Epithelial cell of esophagus (primary cell): ENCODE measurements at regions not wholly inside any gene's neighbourhood (a gene's known extent, or its start where the extent isn't known, plus 50 kb on each side); places are given as distances from the start of the nearest gene placed in this dataset.

ENCODE experiments used
- DNase-seq: peaks from one replicate; pipeline ENCODE4 v3.0.0; 2010; ENCODE audit warnings: low read depth
- H3K4me3 ChIP-seq: 2 replicates; pipeline ENCODE4 v1.5.1; 2011; ENCODE audit warnings: mild to moderate bottlenecking, low read length, control low read depth
- TF ChIP-seq, protein P1 (sequence below): IDR thresholded peaks from 2 replicates; pipeline ENCODE4 v1.5.1; 2011; ENCODE audit warnings: low read depth, mild to moderate bottlenecking, low read length, control low read depth, inconsistent platforms; ENCODE audit not compliant: insufficient read depth; ENCODE audit errors: missing control alignments

DNA sequence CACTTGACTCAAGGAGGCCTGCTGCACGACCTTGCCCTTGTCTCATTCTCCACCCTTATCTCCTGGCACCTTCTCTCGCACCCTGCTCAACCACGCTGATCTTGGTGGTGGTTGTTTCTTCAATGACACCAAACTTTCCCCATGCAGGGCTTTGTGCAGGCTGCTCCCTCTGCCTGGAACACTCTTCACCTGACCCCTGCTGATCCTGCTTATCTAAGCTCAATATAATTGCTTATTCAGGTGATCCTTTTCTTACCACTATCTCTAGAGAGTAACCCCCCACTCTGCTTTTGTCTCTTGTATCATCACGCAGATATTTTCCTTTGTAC lies 604.4 kb downstream of the BUD13 start:
- H3K4me3 ChIP-seq: no peak overlapping the region
- TF ChIP-seq, protein P1, sequence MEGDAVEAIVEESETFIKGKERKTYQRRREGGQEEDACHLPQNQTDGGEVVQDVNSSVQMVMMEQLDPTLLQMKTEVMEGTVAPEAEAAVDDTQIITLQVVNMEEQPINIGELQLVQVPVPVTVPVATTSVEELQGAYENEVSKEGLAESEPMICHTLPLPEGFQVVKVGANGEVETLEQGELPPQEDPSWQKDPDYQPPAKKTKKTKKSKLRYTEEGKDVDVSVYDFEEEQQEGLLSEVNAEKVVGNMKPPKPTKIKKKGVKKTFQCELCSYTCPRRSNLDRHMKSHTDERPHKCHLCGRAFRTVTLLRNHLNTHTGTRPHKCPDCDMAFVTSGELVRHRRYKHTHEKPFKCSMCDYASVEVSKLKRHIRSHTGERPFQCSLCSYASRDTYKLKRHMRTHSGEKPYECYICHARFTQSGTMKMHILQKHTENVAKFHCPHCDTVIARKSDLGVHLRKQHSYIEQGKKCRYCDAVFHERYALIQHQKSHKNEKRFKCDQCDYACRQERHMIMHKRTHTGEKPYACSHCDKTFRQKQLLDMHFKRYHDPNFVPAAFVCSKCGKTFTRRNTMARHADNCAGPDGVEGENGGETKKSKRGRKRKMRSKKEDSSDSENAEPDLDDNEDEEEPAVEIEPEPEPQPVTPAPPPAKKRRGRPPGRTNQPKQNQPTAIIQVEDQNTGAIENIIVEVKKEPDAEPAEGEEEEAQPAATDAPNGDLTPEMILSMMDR: no peak
- no peak for DNase-seq

- TF ChIP-seq, protein P1: no peak
These were observed 604.9 kb downstream of the BUD13 start for GRCh38 chr11:116167706-116168458.

GRCh38 chr11:116166573-116167465 lies 606.0 kb downstream of the BUD13 start:
- TF ChIP-seq, protein P1: no peak
- no peak for DNase-seq
- H3K4me3 ChIP-seq: no peak overlapping the region

More at GRCh38 chr11:116167706-116168458, 604.9 kb downstream of the BUD13 start:
- DNase-seq: no peak
- H3K4me3 ChIP-seq: no peak overlapping the region

DNA sequence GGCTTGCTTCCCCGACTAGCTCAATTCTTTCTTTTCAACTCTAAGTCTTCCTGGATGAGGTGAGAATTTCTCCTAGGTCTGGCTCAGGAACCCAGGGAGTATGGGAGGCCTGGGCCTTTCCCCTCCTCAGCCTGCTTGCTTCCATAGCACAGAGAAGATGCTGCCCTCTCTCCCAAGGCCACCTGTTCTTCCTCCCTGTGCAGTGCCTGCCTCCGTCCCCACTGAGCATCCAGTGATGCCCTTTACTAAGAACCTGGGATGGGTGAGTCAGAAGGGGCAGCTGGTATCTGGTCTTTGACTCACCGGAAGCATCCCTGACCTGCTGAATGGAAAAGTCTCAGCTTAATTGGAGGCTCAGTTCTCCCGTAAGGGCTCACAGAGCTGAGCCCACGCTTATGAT lies 607.9 kb downstream of the BUD13 start:
- TF ChIP-seq, protein P1: no peak
- DNase-seq: no peak
- H3K4me3 ChIP-seq: no peak overlapping the region

- TF ChIP-seq, protein P1: no peak
- no peak for DNase-seq
- H3K4me3 ChIP-seq: no peak overlapping the region
These were observed 609.9 kb downstream of the BUD13 start for GRCh38 chr11:116162886-116163230.

DNA sequence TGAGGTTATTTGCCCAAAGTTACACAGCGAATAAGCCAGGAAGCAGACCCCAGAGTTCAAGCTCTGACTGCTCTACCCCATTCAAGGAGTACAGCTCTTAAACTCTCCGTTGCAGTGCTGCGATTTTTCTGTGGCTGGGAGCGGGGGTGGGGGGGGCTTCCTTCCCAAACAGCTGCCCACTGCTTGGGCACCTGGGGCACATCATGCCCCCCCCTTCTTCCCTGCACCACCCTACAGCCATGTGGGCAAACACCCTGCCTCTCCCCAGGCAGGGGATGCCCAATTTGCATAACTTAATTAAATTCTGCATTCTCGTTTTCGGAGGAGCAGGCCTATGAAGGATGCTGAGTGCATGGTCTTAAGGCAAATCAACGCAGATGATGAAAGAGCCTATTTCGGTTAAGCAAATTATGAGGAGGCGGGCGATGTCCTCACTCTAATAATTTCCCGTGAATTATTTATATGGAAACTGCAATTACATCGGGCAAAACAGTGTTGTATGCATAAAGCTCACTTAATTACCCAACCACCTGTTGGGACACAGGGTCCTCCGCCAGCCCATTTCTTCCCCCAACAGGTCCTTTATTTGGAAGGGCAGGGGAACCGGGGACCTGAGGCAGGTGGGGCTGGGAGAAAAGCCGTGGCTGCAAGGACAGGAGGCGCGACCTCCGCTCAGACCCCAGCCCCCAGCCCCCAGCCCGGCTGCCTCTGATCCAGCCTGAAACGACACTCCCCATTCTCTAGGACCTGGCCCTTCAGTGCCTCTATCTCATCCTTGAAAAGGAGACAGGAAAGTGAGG lies 610.5 kb downstream of the BUD13 start:
- no peak for DNase-seq
- TF ChIP-seq, protein P1: no peak

More for the DNA sequence above, 610.5 kb downstream of the BUD13 start:
- no peak overlapping the region for H3K4me3 ChIP-seq
